AG09309 (cell line): ENCODE measurements at regions not wholly inside any gene's neighbourhood (a gene's known extent, or its start where the extent isn't known, plus 50 kb on each side); places are given as distances from the start of the nearest gene placed in this dataset.

Experiments
- DNase-seq: peaks from one replicate; pipeline ENCODE4 v3.0.0-alpha.2; 2010; ENCODE audit warnings: low read depth
- H3K4me3 ChIP-seq: 2 replicates; pipeline ENCODE4 v1.5.1; 2011; ENCODE audit warnings: mild to moderate bottlenecking, low read depth, low read length, moderate library complexity; ENCODE audit not compliant: control insufficient read depth
- CTCF ChIP-seq: IDR thresholded peaks from 2 replicates; pipeline ENCODE4 v1.5.1; 2011; ENCODE audit warnings: mild to moderate bottlenecking, low read depth, low read length, inconsistent platforms; ENCODE audit not compliant: insufficient read depth, control insufficient read depth; ENCODE audit errors: missing control alignments

GRCh38 chr11:109552376-109552775, 130.4 kb downstream of the C11orf87 start:
- TF ChIP-seq CTCF = no peak
- no peak for DNase-seq

GRCh38 chr11:109553284-109553683, 131.3 kb downstream of the C11orf87 start:
- DNase-seq = no peak
- H3K4me3 ChIP-seq = no peak overlapping the region
- TF ChIP-seq CTCF = no peak

More at GRCh38 chr11:109552376-109552775, 130.4 kb downstream of the C11orf87 start:
- H3K4me3 ChIP-seq = no peak overlapping the region

GRCh38 chr11:109554951-109555350, 133.0 kb downstream of the C11orf87 start:
- DNase-seq = no peak
- H3K4me3 ChIP-seq = no peak overlapping the region
- TF ChIP-seq CTCF = no peak

DNA sequence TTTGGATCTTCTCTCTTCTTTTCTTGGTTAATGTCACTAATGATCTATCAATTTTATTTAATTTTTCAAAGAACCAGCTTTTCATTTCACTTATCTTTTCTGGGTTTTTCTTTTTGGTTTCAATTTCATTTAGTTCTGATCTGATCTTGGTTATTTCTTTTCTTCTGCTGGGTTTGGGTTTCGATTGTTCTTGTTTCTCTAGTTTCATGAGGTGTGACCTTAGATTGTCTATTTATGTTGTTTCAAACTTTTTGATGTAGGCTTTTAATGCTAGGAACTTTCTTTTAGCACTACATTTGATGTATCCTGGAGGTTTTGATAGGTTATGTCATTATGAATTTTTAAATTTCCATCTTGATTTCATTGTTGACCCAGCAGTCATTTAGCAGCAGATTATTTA, 142.3 kb downstream of the C11orf87 start:
- no peak overlapping the region for H3K4me3 ChIP-seq
- DNase-seq = no peak
- TF ChIP-seq CTCF = no peak

- H3K4me3 ChIP-seq = no peak overlapping the region
- DNase-seq = no peak
- no peak for TF ChIP-seq CTCF
Observed at GRCh38 chr11:109582470-109582869, 160.5 kb downstream of the C11orf87 start.

DNA sequence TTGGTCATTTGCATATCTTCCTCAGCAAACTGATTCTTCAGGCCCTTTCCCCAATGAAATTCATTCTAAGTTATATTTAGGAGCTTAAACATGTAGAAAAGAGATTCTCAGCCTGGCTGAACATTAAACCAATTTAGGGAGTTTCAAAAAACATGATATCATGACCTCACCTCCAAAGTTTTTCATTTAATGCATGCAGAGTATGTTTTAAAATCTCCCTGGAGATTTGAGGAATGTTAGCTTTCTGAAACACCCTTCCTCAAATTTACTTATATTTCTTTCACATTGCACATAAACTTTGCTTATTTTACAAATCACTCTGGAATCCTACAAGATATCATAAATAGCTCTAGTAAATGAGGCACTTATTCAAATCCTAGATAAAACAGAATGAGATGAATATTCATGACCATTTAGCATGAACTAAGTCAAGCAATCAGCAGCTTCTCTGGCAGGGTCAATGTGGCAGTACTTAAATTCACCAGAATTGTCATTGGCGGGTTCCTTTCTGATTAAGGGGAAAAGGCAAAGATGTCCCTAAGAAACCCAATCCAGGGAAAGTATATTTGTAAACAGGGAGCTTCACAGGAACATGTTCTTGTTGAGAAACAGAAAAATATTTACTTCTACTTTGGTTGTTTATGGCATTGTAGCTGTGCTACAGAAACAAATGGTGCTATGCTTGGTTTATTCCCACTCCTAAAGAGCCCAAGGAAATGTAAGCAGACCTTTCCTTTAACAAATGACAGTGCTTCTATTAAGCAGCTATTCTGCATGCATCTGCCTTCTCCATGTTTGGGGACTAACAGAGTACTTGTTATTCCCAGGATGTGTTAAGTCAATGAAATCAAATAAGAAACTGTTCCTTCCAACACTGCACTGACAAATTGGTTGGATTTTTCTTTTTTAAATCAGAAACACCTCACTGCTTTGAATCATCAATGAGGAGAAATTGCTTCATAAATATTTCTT, 162.3 kb downstream of the C11orf87 start:
- TF ChIP-seq CTCF = no peak
- no peak for DNase-seq
- H3K4me3 ChIP-seq = no peak overlapping the region
